Brain microvascular endothelial cell (primary cell): ENCODE measurements at regions not wholly inside any gene's neighbourhood (a gene's known extent, or its start where the extent isn't known, plus 50 kb on each side); places are given as distances from the start of the nearest gene placed in this dataset.

Source experiments
- DNase-seq: peaks from one replicate; pipeline ENCODE4 v3.0.0-alpha.2; 2020
- H3K27ac ChIP-seq: fragments of 250-450 bp; sonication (Bioruptor Pico); 2 replicates; pipeline ENCODE4 v1.5.1; 2020; ENCODE audit warnings: mild to moderate bottlenecking, moderate library complexity
- H3K27me3 ChIP-seq: fragments of 250-450 bp; sonication (Bioruptor Pico); replicated peaks from 2 replicates; pipeline ENCODE4 v1.5.1; 2020; ENCODE audit warnings: mild to moderate bottlenecking
- H3K36me3 ChIP-seq: fragments of 250-450 bp; sonication (Bioruptor Pico); replicated peaks from 2 replicates; pipeline ENCODE4 v1.5.1; 2020; ENCODE audit warnings: mild to moderate bottlenecking
- H3K4me3 ChIP-seq: 2 replicates; pipeline ENCODE4 v1.5.1; 2011; ENCODE audit warnings: low read depth, mild to moderate bottlenecking, control low read depth, low read length, moderate library complexity
- CTCF ChIP-seq: IDR thresholded peaks from 2 replicates; pipeline ENCODE4 v1.5.1; 2011; ENCODE audit warnings: low read depth, mild to moderate bottlenecking, moderate library complexity, low read length, control low read depth, inconsistent platforms; ENCODE audit errors: missing control alignments
- in situ Hi-C: cut with HindIII; loops from 2 replicates; pipeline ENCODE4 v1.10.0; 2017; ENCODE audit warnings: low sequenced_read_pairs, low pct_ligation_motif_present

- in situ Hi-C loops: no loop called here
- no peak overlapping the region for H3K27ac ChIP-seq
- no peaks in the 10 kb centered on the region for H3K36me3 ChIP-seq
- TF ChIP-seq CTCF: no peak
- DNase-seq: no peak
- H3K4me3 ChIP-seq: no peak overlapping the region
- no peaks in the 10 kb centered on the region for H3K27me3 ChIP-seq
Observed at GRCh38 chr4:83701041-83701440, 165.1 kb downstream of the GPAT3 start.

GRCh38 chr4:83699358-83699757, 163.4 kb downstream of the GPAT3 start:
- H3K36me3 ChIP-seq: no peaks in the 10 kb centered on the region
- no peak overlapping the region for H3K27ac ChIP-seq
- TF ChIP-seq CTCF: no peak
- DNase-seq: no peak
- no peaks in the 10 kb centered on the region for H3K27me3 ChIP-seq
- in situ Hi-C loops: no loop called here
- H3K4me3 ChIP-seq: no peak overlapping the region

GRCh38 chr4:83692028-83692427, 156.1 kb downstream of the GPAT3 start:
- Histone ChIP-seq H3K4me3 (no peak overlapping the region), H3K36me3 (no peaks in the 10 kb centered on the region), H3K27ac (no peak overlapping the region), H3K27me3 (no peaks in the 10 kb centered on the region)
- in situ Hi-C loops: no loop called here
- DNase-seq: no peak
- TF ChIP-seq CTCF: no peak

GRCh38 chr4:83686166-83686565, 150.3 kb downstream of the GPAT3 start:
- Histone ChIP-seq H3K4me3 (no peak overlapping the region), H3K36me3 (no peaks in the 10 kb centered on the region), H3K27ac (no peak overlapping the region), H3K27me3 (no peaks in the 10 kb centered on the region)
- DNase-seq: no peak
- in situ Hi-C loops: no loop called here
- TF ChIP-seq CTCF: no peak

GRCh38 chr4:83679692-83680091, 143.8 kb downstream of the GPAT3 start:
- Histone ChIP-seq H3K27me3 (no peaks in the 10 kb centered on the region), H3K36me3 (no peaks in the 10 kb centered on the region), H3K27ac (no peak overlapping the region), H3K4me3 (no peak overlapping the region)
- no peak for TF ChIP-seq CTCF
- in situ Hi-C loops: no loop called here
- DNase-seq: no peak

GRCh38 chr4:83679254-83679653, 143.3 kb downstream of the GPAT3 start:
- Histone ChIP-seq H3K27ac (no peak overlapping the region), H3K4me3 (no peak overlapping the region), H3K27me3 (no peaks in the 10 kb centered on the region), H3K36me3 (no peaks in the 10 kb centered on the region)
- no peak for DNase-seq
- no peak for TF ChIP-seq CTCF
- in situ Hi-C loops: no loop called here
